ENCODE measurements at regions not wholly inside any gene's neighbourhood (a gene's known extent, or its start where the extent isn't known, plus 50 kb on each side); places are given as distances from the start of the nearest gene placed in this dataset.
"Not testable (repeated sequence)": the region's sequence is repeated elsewhere in the genome, so short reads cannot be mapped to it uniquely, and the experiment has no call there.

DNA sequence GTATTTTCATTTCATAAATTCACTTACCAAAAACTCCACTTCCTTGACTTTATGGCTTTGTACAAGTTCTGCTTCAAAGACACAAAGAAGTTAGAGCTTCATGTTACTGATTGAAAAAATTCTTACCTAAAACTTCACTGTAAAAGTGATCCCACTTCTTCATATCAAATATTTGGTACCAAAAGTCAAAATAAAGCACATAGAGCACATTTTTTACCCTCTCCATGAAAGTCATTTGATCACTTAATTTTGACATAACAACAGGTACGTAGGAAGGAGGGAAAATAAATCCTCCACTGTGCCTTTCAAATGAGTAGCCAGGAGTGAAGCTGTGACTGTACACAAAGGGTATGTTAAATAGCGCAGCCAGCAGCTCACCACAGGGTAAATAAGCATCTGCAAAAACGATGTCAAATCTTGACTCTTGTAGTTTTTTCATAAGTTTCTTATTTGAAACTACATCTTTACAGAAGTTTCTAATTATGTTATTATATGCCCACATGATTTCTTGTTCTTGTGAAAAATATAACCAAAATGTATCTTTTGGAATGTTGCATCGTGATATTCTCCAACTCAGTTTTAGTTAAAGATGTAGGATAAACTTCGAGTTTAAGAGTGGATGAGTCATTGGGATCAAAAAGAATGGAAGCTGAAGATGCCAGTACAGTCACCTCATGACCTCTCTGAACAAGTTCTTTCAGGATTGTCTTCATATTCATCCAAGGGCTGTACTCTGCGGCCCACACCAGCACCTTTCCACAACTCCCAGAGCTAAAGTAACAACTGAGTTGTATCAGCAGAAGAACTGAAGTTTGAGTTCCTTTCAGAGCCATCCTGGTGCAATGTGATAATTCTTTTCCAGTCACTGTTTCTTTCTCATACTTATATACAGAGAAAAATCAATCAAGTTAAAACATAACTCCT lies 68.2 kb upstream of the UGT2A3 start:
- H3K79me2 ChIP-seq (ENCODE audit: control insufficient read depth in 1 of 2, insufficient read depth in 2 of 2, low read length in 2 of 2); H4K5ac ChIP-seq (ENCODE audit: insufficient read length, low read depth, low read length); H4K91ac ChIP-seq (replicated peaks; ENCODE audit: insufficient read length, low read length); H3K79me1 ChIP-seq (ENCODE audit: low read depth, low read length); H2BK12ac ChIP-seq (ENCODE audit: low read depth, low read length); H3K4me1 ChIP-seq (replicated peaks in 1 of 4; ENCODE audit: control insufficient read depth in 3 of 4, insufficient read depth in 4 of 4, low read length in 3 of 4); H3K23ac ChIP-seq (ENCODE audit: insufficient read length); H3K4ac ChIP-seq (replicated peaks; ENCODE audit: insufficient read length, low read depth, low read length); H3K18ac ChIP-seq (ENCODE audit: extremely low read depth, low read length); DNase-seq (ENCODE audit: low read depth in 1 of 2, low spot score in 2 of 2); H3K36me3 ChIP-seq (ENCODE audit: control insufficient read depth in 2 of 4, insufficient read depth in 4 of 4, low read length in 3 of 4); H4K20me1 ChIP-seq (replicated peaks in 1 of 2; ENCODE audit: control insufficient read depth in 1 of 2, insufficient read depth in 2 of 2, low read length in 2 of 2); H2BK120ac ChIP-seq (replicated peaks; ENCODE audit: low read depth, low read length); H2AFZ ChIP-seq (ENCODE audit: low read length); H3K14ac ChIP-seq (ENCODE audit: insufficient read length); H2BK5ac ChIP-seq (ENCODE audit: low read depth, low read length); H3K9ac ChIP-seq (replicated peaks in 1 of 4; ENCODE audit: extremely low read depth in 1 of 4, low read depth in 3 of 4, low read length in 3 of 4); H2BK15ac ChIP-seq (ENCODE audit: low read length); H3K4me3 ChIP-seq (ENCODE audit: extremely low read depth in 1 of 4, insufficient read depth in 2 of 4, low read depth in 3 of 4, low read length in 4 of 4); H2AK5ac ChIP-seq (ENCODE audit: low read depth, low read length); H3K23me2 ChIP-seq (ENCODE audit: low read depth, low read length); H4K8ac ChIP-seq (ENCODE audit: extremely low read depth, insufficient read depth, low read length); POLR2A ChIA-PET (ENCODE audit: partially characterized antibody); CTCF ChIA-PET (ENCODE audit: partially characterized antibody); H3K56ac ChIP-seq (replicated peaks; ENCODE audit: insufficient read length, low read depth, low read length); H3K9me3 ChIP-seq (ENCODE audit: insufficient read depth in 2 of 2, low read depth in 1 of 2, low read length in 1 of 2); H3K27ac ChIP-seq (ENCODE audit: low read depth, low read length); H2BK20ac ChIP-seq (ENCODE audit: low read length); H3K27me3 ChIP-seq (replicated peaks in 1 of 4; ENCODE audit: control insufficient read depth in 3 of 4, extremely low read depth in 1 of 4, insufficient read depth in 3 of 4, low read length in 3 of 4): not testable (repeated sequence)
- WGBS, 2 experiments (ENCODE audit: extremely low coverage in 1 of 2, insufficient coverage in 1 of 2, insufficient read length in 1 of 2, insufficient replicate concordance in 2 of 2, low coverage in 1 of 2, low lambda C conversion rate in 2 of 2, missing lambda C conversion rate in 1 of 2): 41% methylated on average over 6 of the region's 6 CpGs; no CpG with 5 or more reads in 1 of the 2 experiments
- peak; percentile 95 for FAIRE-seq
- peak overlapping the region in 1 of 2 experiments; percentile 46; a peak in 1 of 4 replicates for H3K4me2 ChIP-seq (ENCODE audit: insufficient read depth in 1 of 2, low read depth in 2 of 2, low read length in 2 of 2)

DNA sequence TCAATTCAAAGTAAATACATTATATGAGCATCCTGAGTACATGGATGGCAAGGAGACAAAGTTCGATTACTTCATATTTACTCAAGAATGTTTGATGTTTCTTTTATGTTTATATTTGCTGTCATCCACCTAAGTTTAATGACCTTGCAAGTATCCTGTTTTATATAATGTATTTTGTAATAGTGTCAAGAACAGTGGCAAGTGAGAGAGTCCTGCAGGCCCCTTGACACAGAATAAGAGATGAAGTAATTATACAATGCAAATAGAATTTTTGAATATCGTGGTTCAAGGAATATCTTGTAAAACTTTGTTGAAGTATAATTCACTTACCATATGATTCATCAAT lies 68.8 kb upstream of the UGT2A3 start:
- H3K36me3 ChIP-seq (ENCODE audit: control insufficient read depth in 2 of 4, insufficient read depth in 4 of 4, low read length in 3 of 4); H3K18ac ChIP-seq (ENCODE audit: extremely low read depth, low read length); H2BK120ac ChIP-seq (replicated peaks; ENCODE audit: low read depth, low read length); H3K9me3 ChIP-seq (ENCODE audit: insufficient read depth in 2 of 2, low read depth in 1 of 2, low read length in 1 of 2); H3K4me1 ChIP-seq (replicated peaks in 1 of 4; ENCODE audit: control insufficient read depth in 3 of 4, insufficient read depth in 4 of 4, low read length in 3 of 4); FAIRE-seq; H4K91ac ChIP-seq (replicated peaks; ENCODE audit: insufficient read length, low read length); H3K14ac ChIP-seq (ENCODE audit: insufficient read length); H3K23ac ChIP-seq (ENCODE audit: insufficient read length); H4K5ac ChIP-seq (ENCODE audit: insufficient read length, low read depth, low read length); H2AK5ac ChIP-seq (ENCODE audit: low read depth, low read length); CTCF ChIA-PET (ENCODE audit: partially characterized antibody); H3K27ac ChIP-seq (ENCODE audit: low read depth, low read length); H3K4me2 ChIP-seq (ENCODE audit: insufficient read depth in 1 of 2, low read depth in 2 of 2, low read length in 2 of 2); H3K79me2 ChIP-seq (ENCODE audit: control insufficient read depth in 1 of 2, insufficient read depth in 2 of 2, low read length in 2 of 2); H4K20me1 ChIP-seq (replicated peaks in 1 of 2; ENCODE audit: control insufficient read depth in 1 of 2, insufficient read depth in 2 of 2, low read length in 2 of 2); H2BK12ac ChIP-seq (ENCODE audit: low read depth, low read length); H2AFZ ChIP-seq (ENCODE audit: low read length); POLR2A ChIA-PET (ENCODE audit: partially characterized antibody); H4K8ac ChIP-seq (ENCODE audit: extremely low read depth, insufficient read depth, low read length); H3K56ac ChIP-seq (replicated peaks; ENCODE audit: insufficient read length, low read depth, low read length); H2BK5ac ChIP-seq (ENCODE audit: low read depth, low read length); H3K4me3 ChIP-seq (ENCODE audit: extremely low read depth in 1 of 4, insufficient read depth in 2 of 4, low read depth in 3 of 4, low read length in 4 of 4); H3K27me3 ChIP-seq (replicated peaks in 1 of 4; ENCODE audit: control insufficient read depth in 3 of 4, extremely low read depth in 1 of 4, insufficient read depth in 3 of 4, low read length in 3 of 4); H3K23me2 ChIP-seq (ENCODE audit: low read depth, low read length); H3K9ac ChIP-seq (replicated peaks in 1 of 4; ENCODE audit: extremely low read depth in 1 of 4, low read depth in 3 of 4, low read length in 3 of 4); H3K4ac ChIP-seq (replicated peaks; ENCODE audit: insufficient read length, low read depth, low read length); H2BK20ac ChIP-seq (ENCODE audit: low read length); H3K79me1 ChIP-seq (ENCODE audit: low read depth, low read length); DNase-seq (ENCODE audit: low read depth in 1 of 2, low spot score in 2 of 2); H2BK15ac ChIP-seq (ENCODE audit: low read length): not testable (repeated sequence)
- WGBS, 2 experiments (ENCODE audit: extremely low coverage in 1 of 2, insufficient coverage in 1 of 2, insufficient read length in 1 of 2, insufficient replicate concordance in 2 of 2, low coverage in 1 of 2, low lambda C conversion rate in 2 of 2, missing lambda C conversion rate in 1 of 2): 48% methylated on average over 2 of the region's 2 CpGs; no CpG with 5 or more reads in 1 of the 2 experiments
